Lower leg skin (tissue), 4 donors: ENCODE measurements at regions not wholly inside any gene's neighbourhood (a gene's known extent, or its start where the extent isn't known, plus 50 kb on each side); places are given as distances from the start of the nearest gene placed in this dataset.
"Not testable (repeated sequence)": the region's sequence is repeated elsewhere in the genome, so short reads cannot be mapped to it uniquely, and the experiment has no call there.

Experiments
- DNase-seq, 2 donors: peaks; one replicate each; pipeline ENCODE4 v3.0.0-alpha.2; 2019; ENCODE audit warnings: low spot score in 2 of 2
- H3K4me3 ChIP-seq: fragments of 200-600 bp; sonication (generic); 2 replicates; pipeline ENCODE4 v1.5.1; 2017; ENCODE audit warnings: mild to moderate bottlenecking, low read depth; ENCODE audit not compliant: poor library complexity, severe bottlenecking
- CTCF ChIP-seq, 3 donors: fragments of 450-650 bp; IDR thresholded peaks; one replicate each; pipeline ENCODE4 v1.5.1; 2016; ENCODE audit warnings: antibody characterized with exemption in 3 of 3, mild to moderate bottlenecking in 3 of 3, moderate library complexity in 2 of 3
- POLR2A ChIP-seq, 2 donors: fragments of 450-650 bp; IDR thresholded peaks; one replicate each; pipeline ENCODE4 v1.6.1; 2016 to 2017; ENCODE audit warnings: antibody characterized with exemption in 2 of 2, mild to moderate bottlenecking in 1 of 2, moderate library complexity in 1 of 2
- WGBS, 2 donors: methylation state at CpG; one replicate each; pipeline ENCODE4 v1.1.5; 2018; 5-methylcytosine and 5-hydroxymethylcytosine counted together
- intact Hi-C: fragments of 100-400 bp; cut with DNase I; formaldehyde crosslinking; loops from one replicate; pipeline ENCODE4 v1.15.0; 2023; ENCODE audit warnings: low total_unique reads

DNA sequence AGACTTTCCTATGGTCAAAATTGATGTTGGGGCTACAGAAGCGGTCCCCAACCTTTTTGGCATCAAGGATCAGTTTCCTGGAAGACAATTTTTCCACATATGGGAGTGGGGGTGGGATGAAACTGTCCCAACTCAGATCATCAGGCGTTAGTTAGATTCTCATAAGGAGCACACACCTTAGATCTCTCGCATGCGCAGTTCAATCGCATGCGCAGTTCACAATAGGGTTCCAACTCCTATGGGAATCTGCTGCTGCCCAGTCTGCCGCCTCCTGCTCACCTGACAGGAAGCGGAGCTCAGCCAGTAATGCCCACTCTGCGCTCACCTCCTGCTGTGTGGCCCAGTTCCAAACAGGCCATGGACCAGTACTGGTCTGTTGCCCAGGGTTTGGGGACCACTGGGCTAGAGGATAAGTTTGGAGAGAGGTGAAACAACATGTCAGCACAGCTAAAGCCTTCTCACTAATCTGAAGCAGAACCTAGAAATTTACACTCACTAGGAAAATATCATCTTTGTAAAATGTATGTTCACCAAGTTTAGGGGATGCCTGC lies 410.8 kb upstream of the ZNF804A start:
- 87 to 89% methylated on average over 9 of the region's 9 CpGs for WGBS, 2 donors
- no peak overlapping the region for H3K4me3 ChIP-seq
- no peak for DNase-seq
- TF ChIP-seq CTCF (IDR thresholded peaks at IDR 0.05) (no peak), POLR2A (IDR thresholded peaks at IDR 0.05) (no peak)
- intact Hi-C loops: no loop called here

DNA sequence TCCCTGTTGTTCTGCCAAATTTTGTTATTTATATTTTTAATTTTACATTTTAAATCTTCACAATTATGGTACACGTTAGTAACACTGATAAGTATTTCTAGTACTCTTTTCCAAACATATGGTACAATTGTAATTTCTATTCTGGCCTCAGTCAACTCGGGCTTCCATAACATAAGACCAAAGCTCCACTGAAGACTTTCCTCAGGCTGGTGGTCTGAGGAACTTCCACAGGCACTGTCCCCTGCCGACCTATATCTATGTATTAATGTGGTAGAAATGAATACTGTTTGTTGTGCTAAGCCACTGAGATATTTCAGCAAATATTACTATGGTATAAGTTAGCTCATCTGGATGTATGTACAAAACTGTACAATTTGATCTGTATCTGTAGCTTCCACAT lies 407.6 kb upstream of the ZNF804A start:
- TF ChIP-seq CTCF (IDR thresholded peaks at IDR 0.05) (no peak), POLR2A (IDR thresholded peaks at IDR 0.05) (no peak)
- intact Hi-C loops: no loop called here
- 61 to 68% methylated on average over 3 of the region's 3 CpGs for WGBS, 2 donors

DNA sequence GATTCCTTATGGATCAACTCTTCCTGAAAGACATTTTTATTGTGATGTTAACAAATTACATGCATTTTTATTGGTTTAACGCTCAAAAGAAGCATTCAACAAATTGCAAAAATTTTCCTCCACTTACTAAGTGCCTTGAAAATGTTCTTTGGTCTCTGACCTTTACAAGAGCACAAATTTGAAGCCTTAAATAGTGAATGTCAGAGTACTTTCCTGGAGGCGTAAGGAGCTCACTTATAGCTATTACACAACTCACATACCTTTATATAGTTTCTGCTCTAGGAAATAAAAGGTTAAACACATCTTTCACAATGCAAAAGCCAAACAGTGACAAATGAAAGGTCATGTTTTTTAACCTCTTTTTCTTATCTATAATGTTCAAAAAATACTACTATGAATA lies 405.7 kb upstream of the ZNF804A start:
- 64 to 82% methylated on average over 2 of the region's 2 CpGs for WGBS, 2 donors

More for the DNA sequence above, 407.6 kb upstream of the ZNF804A start:
- no peak overlapping the region for H3K4me3 ChIP-seq
- no peak for DNase-seq

GRCh38 chr2:184197413-184197812 lies 400.9 kb upstream of the ZNF804A start:
- no peak for DNase-seq
- no peak overlapping the region for H3K4me3 ChIP-seq
- 70 to 73% methylated on average over 5 of the region's 5 CpGs for WGBS, 2 donors
- intact Hi-C loops: no loop called here
- TF ChIP-seq POLR2A (IDR thresholded peaks at IDR 0.05) (no peak), CTCF (IDR thresholded peaks at IDR 0.05) (no peak)

More for the DNA sequence above, 405.7 kb upstream of the ZNF804A start:
- no peak for DNase-seq
- H3K4me3 ChIP-seq: no peak overlapping the region
- intact Hi-C loops: no loop called here
- TF ChIP-seq POLR2A (IDR thresholded peaks at IDR 0.05): no peak

- WGBS, 2 donors: 89 to 93% methylated on average over 5 of the region's 5 CpGs
- intact Hi-C loops, DNase-seq, H3K4me3 ChIP-seq: not testable (repeated sequence)
Measured at GRCh38 chr2:184198791-184199190, 399.5 kb upstream of the ZNF804A start.

DNA sequence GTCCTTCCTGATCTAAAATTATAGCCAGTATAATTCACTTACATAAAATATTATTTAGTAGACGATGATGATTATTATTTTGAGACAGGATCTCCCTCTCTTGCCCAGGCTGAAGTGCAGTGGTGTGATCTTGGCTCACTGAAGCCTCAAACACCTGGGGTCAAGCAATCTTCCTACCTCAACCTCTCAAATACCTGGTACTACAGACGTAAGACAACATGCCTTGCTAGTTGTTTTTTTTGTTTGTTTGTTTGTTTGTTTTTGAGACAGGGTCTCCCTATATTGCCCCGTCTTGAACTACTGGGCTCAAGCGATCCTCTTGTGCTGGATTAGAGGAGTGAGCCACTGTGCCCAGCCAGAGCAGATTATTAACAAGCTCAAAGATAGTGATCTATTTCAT lies 399.1 kb upstream of the ZNF804A start:
- intact Hi-C loops: no loop called here
- 92% methylated on average over 4 of the region's 4 CpGs for WGBS, 2 donors

More for the DNA sequence above, 399.1 kb upstream of the ZNF804A start:
- DNase-seq: no peak
- no peak for TF ChIP-seq CTCF (IDR thresholded peaks at IDR 0.05)
- TF ChIP-seq POLR2A (IDR thresholded peaks at IDR 0.05): no peak
- no peak overlapping the region for H3K4me3 ChIP-seq
